ENCODE measurements at regions not wholly inside any gene's neighbourhood (a gene's known extent, or its start where the extent isn't known, plus 50 kb on each side); places are given as distances from the start of the nearest gene placed in this dataset.

DNA sequence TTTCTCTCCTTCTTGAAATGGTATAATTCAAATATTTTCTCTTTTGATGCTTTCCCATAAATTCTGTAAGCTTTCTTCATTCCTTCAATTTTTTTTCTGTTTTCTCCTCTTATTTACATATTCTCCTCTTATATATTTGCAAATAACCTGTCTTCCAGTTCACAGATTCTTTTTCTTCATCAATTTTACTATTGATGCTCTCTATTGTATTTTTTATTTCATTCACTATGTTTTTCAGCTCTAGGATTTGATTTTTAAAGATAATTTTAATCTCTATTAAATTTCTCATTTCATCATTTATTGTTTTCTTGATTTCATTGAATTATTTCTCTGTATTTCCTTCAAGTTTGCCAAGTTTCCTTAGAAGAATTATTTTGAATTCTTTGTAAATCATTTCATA, 54.0 kb upstream of the PRPS1L1 start:
- DNase-seq (ENCODE audit: low spot score): no peak
- no peak for ATAC-seq
- intact Hi-C loops (cut with DNase I): no loop called here

DNA sequence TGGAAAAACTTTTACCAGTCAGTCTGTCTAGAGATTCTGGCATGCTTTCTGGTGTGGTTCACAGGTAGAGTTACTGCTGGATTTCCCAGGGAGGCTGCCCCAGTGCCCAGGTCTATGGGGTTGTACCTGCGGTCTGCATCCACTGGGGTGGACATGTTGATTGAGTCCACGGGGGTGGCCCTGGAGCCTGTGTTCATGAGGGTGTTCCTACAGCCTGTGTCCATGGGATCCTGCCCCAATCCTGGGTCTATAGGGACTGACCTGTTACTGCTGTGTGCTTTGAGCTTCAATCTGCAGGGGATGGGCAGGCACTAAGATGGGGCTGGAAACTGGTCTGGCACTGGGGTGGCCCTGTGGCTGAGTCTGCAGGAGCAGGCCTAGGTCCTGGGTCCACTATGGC, 54.5 kb upstream of the PRPS1L1 start:
- intact Hi-C loops (cut with DNase I): no loop called here
- ATAC-seq: no peak
- no peak for DNase-seq (ENCODE audit: low spot score)

DNA sequence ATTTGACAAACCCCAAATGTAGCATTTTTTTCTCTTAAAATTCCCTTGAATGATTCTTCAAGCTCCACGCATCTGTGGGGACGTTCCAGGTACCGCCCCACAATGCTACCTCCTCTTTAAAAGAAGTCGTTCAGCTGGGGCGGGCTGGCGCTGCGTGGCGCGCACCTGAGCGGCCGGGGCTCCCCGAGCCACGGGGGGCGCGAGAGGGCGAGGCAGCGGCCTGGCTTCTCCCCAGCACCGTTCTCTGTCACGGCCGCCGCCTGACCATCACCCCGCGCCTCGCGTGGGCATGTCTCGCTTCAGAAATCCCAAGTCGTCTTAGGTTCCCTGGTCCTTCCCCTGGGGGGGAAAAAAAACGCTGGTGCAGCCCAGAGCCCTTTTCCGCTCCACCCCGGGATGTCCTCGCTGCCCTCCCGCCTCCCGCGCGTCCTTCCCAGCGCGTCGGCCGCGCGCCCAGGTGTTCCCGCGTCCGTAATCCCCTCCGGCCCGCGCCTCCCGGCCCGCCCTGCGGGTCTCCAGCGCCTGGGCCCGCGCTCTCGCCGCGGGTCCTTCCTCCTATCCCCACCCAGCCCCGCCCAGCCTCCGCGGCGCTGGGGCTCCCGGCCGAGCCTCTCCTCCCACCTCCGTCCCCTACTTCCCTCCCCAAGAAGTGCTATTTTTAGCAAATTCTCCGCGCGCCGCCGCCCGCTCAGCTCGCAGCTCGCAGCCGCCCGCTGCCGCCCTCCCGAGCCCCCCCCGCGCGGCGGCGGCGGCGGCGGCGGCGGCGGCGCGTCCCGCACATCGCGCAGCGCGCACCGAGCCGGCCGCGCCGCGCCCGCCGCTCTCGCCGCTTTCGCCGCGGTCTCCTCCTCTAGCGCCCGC, 58.7 kb upstream of the PRPS1L1 start:
- intact Hi-C loops (cut with DNase I): no loop called here
- ATAC-seq: peak; percentile 53
- peak; percentile 67 for DNase-seq (ENCODE audit: low spot score)

DNA sequence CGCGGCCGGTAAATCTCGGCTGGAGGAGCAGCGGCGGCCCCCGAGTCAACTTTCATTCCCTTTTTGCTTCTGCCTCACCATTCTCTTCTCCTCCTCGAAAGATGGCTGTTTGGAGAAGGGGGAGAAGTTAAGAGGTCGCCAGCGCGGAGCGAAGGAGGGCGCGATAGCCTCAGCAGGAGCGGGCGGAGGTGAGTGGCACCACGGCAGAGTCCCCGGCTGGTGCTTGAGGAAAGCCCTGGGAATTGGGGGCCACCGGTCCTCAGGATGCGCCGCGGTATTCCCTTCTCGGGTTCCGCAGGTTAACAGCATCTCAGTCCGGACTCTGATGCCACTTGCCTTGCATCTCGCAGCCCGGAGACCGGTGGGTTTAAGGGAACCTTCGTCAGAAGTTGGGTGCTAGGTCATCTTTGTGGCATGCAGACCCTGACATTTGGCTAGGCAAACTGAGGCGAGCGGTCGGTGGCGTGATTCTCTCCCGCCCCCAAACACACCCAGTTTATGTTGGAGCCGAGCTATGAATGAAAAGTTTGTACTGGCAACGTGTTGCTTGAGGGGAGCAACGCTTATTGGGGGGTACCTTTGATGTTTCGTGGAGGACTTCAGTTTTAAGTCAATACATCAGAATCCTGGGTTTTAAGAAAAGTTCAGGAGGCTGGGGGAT, 59.5 kb upstream of the PRPS1L1 start:
- DNase-seq (ENCODE audit: low spot score): no peak
- intact Hi-C loops (cut with DNase I): no loop called here
- peak; percentile 52 for ATAC-seq

DNA sequence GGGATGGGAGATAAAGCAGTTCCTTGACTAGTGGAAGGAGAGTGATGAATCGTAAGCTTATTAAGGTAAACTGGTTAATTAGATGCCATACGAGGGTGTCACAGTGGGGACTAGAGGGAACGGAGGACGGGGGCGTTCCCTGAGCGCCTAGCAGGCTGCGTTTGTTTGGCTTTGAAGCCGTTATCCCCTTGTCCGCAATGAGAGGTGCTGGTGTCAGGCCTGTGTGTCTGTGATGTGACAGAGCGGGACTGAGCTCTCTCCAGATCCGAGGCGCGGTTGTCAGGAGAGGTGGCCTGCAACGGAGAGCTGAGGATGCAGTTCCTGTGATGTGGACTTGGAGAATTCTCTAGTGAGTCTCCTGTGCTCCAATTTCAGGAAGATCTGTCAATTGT, 60.0 kb upstream of the PRPS1L1 start:
- ATAC-seq (peak; percentile 28), DNase-seq (ENCODE audit: low spot score) (no peak)
- intact Hi-C loops (cut with DNase I): no loop called here

DNA sequence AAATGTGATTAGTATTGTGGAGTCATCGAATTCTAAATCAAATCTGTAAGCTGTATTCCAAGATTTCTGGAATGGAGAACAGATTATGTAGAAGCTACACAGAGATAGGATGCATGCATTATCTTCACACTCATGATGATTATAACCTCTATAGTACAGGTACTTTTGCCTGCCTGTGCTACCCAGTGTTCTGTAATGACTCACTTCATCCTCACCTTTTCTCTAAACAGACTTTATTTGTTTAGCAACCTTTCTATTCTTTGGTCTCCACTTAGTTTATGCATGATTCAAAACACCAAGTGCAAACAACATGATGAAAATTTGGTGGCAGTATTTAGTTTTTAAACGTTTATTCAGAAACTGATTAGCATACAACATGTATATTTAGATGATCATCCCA, 68.4 kb upstream of the PRPS1L1 start:
- intact Hi-C loops (cut with DNase I): no loop called here
- DNase-seq (ENCODE audit: low spot score): no peak
- ATAC-seq: no peak

DNA sequence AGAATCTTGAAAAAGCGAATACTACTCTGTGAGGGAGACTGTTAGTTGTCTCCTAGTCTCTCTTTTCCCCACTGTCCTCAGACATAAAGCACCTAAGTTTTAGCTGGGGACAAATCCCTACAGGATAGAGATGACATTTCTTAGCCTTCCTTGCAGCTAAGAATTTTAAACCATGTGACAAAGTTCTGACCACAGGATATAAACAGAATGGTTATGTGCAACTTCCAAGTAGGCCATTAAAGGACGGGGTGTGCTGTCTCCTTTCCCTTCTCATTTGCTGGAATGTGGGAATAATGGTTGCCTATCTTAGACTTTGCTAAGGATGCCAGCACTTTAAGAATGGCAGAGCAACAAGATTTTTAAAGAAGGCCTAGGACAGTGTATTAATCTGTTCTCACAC, 74.9 kb upstream of the PRPS1L1 start:
- DNase-seq (ENCODE audit: low spot score) (no peak), ATAC-seq (no peak)
- intact Hi-C loops (cut with DNase I): no loop called here

DNA sequence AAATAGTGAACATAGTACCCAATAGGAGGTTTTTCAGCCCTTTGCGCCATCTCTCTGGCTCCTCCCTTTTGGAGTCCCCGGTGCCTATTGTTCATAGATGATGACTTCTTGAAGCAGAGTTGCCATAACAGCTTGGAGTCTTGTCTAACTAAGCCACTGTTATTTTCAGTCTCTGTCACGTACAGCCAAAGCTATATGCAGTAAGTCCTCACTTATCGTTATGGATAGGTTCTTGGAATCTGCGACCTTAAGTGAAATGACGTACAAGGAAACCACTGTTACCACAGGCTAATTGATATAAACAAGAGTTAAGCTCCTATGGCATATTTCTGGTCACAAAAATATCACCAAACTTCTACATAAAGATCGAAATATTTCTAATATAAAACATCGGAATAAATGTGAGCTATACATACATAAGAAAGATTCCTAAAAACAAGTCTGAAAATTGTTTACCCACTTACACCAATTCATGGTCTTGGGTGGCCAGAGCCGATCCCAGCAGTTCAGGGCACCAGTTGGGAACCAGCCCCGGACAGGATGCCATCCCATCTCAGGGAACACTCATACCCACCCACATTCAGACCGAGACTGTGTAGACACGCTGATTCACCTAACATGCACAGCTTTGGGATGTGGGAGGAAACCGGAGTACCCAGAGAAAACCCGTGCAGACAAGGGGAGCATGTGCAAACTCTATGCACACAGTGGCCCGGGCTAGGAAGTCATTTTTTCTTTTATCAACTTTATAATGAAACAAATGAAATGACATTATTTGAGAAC, 76.0 kb upstream of the PRPS1L1 start:
- intact Hi-C loops (cut with DNase I): no loop called here
- DNase-seq (ENCODE audit: low spot score): no peak
- ATAC-seq: no peak

DNA sequence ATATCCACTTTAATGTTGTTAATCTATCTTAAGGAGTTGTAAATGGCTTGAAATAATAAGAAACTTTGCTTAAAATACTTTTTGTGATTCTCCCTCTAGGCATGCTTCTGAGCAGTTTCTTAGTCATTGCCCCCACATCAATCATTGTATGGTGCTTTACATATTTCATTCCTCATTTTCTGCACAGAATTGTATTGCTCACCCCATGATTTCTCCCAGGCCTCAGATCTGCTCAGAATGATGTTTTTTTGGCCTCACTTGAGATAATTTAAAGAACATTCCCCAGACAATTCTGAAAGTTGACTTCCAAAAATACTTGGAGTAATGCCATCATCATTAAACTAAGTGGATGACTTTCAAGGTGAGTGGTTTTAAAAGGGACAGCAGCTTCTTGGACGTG, 82.1 kb upstream of the PRPS1L1 start:
- ATAC-seq (no peak), DNase-seq (ENCODE audit: low spot score) (no peak)
- intact Hi-C loops (cut with DNase I): no loop called here

DNA sequence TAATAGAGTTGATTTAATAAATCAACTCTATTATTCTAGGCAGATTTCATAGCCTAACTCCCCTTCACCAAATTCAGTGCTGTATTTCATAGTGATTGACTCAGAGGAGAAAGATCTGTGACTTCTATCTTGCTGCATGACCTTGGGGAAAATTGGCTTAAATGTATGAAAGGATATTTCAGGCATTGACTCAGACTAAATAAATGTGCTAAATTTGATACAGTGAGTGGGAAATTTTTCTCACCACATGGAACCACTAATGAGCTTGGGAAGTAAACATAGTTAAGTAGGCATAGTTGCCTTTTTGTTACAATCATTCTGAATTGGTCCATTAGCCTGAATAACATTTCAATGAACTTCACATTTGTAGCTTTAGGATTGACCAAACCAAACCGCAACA, 89.0 kb upstream of the PRPS1L1 start:
- no peak for DNase-seq (ENCODE audit: low spot score)
- no peak for ATAC-seq
- intact Hi-C loops (cut with DNase I): no loop called here

DNA sequence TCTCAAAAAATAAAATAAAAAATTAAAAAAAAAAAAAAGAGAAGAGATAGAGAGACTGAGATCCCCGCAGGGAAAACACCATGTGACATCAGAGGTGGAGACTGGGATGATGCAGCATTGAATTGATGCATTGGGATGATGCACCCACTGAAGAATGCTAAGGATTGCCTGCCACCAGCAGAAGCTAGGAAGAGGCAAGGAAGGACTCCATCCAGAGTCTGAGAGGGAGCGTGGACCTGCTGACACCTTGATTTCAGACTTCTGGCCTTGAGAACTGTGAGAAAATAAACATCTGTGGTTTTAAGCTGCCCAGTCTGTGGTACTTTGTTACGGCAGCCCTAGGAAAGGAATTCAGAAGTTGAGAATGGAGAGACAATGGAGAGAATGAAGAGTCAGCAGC, 89.8 kb upstream of the PRPS1L1 start:
- intact Hi-C loops (cut with DNase I): no loop called here
- ATAC-seq (no peak), DNase-seq (ENCODE audit: low spot score) (no peak)

DNA sequence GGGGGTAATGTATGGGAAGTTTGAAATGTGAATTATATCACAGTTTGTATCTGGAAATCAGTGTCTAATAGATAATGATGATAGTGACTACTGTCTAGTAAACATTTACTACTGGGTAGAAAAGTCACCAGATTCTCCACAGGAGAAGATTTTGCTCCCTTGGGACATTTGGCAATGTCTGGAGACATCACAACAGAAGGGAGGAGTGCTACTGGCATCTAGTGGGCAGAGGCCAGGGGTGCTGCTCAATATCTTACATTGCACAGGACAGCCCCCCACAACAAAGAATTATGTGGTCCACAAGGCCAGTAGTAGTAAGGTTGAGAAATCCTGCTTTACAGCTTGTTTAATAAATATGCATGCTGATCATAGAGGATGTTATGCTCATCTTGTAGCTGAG, 92.3 kb upstream of the PRPS1L1 start:
- intact Hi-C loops (cut with DNase I): no loop called here
- ATAC-seq: no peak
- DNase-seq (ENCODE audit: low spot score): no peak

DNA sequence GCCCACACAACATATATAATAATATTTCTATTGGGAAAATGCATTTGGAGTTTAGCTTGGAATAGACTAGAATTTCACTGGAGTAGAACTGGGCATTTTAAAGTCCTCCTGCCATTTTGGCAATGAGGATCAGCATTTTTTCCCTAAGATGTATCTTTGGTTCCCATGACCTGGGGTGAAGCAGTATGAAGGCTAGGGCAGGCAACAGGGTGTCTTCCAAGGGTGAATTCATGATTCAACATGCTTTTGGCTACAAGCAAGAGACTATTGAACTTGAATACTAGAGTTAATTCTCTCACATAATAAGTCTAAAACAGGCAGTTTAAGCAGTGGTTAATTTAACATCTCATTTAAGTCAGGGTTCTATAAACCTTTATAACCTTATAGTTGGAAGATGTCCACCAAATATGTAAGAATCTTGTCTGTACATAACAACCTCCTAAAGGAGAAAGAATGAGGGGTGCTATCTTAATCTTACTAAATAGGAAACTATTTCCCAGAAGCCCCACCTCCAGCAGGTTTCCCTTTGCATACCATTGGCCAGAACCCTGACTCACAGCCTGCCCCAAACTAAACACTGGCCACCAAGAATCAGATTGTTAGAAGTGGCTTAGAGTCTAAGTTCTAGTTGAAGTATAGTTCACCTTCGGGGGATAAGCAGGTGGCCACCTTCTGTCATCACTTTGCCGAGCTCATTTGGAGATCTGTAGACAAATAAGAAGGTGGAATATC, 96.0 kb upstream of the PRPS1L1 start:
- no peak for DNase-seq (ENCODE audit: low spot score)
- intact Hi-C loops (cut with DNase I): no loop called here
- ATAC-seq: no peak

DNA sequence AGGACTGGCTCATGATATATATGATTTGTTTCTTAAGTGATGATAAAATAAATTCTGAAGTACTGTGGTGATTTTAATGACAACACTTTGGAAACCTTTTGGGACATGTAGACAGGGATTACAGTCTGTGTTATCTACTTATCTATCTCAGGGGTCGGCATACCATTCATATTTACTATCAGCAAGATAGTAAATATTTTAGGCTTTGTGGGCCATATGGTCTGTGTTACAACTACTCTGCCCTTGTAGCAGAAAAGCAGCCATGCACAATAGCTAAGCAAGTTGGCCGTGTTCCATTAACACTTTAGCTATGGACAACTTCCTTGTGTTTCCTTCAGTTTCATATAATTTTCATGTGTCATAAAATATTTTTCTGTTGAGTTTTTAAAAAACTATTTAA, 97.8 kb upstream of the PRPS1L1 start:
- intact Hi-C loops (cut with DNase I): no loop called here
- no peak for ATAC-seq
- DNase-seq (ENCODE audit: low spot score): no peak

DNA sequence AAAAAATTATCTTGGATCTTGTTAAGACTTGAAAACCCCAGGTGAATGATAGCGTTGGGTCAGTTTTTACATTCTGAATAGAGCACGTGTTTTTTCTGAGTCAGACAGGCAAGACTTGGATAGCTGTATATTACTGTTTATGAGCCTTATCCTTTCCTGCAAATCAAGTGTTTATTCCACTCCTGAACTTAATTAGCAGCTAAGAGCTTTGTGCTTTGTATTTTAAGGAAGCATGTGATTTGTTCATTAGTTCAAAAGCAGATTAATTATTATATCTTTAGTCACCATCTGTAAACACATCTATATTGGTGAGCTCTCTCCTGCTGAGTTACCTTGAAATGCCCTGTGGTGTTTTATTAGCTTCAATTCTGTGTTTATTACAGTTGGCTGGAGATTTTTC, 98.6 kb upstream of the PRPS1L1 start:
- intact Hi-C loops (cut with DNase I): no loop called here
- ATAC-seq (no peak), DNase-seq (ENCODE audit: low spot score) (no peak)

DNA sequence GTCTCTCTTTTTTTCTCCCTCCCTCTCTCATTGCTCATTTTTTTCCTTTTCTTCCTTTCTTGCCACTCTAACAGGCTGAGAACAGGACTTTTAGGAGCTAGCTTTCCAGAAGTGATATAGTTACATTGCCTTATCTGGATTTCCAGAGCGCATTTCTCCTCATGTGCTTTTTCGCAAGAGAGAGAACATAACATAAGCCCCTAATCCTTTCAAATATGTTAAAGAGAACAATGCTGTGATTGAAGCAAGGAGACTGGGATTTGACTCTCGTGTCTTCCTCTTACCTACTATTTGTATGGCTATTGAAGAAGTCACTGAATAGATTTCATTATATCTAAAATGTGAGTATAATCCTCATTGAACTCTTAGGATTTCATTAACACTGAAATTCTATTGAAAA, 101.2 kb upstream of the PRPS1L1 start:
- no peak for DNase-seq (ENCODE audit: low spot score)
- intact Hi-C loops (cut with DNase I): no loop called here
- no peak for ATAC-seq

DNA sequence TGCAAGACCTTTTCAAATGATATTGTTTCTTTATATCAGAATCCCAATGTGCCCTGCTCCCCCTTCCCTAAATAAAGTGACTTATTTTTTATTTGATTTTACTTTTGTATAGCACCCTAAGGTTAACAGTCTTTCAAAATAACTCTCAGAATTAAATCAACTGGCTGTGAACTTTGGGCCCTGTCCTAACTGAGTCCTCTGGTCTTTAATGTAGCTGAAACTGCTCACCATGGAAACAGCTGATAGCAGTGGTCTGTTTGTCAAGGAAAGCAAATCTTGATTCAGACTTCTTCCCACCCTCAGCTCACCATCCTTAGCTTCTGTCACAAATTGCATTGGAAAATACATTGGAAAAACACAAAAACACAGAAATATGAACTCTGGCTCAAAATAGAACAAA, 105.2 kb upstream of the PRPS1L1 start:
- DNase-seq (ENCODE audit: low spot score): no peak
- no peak for ATAC-seq
- intact Hi-C loops (cut with DNase I): no loop called here

DNA sequence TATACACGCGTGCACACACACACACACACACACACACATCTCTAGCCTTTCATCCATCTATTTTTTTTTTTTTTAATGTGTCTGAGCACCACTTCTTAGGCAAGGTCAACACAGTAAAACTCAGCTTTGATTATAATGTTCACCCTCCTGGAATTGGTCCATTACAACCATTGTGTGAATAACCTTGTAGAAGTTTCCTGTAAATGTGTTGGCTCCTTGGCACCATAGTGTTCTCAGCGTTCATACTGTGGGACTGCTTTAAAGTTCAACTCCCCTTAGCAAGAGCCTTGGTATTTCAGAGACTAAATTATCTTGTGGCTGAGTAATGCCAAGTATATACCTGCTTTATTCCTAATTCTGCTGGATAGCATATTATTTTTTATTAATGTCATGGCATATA, 106.3 kb upstream of the PRPS1L1 start:
- ATAC-seq: no peak
- DNase-seq (ENCODE audit: low spot score): no peak
- intact Hi-C loops (cut with DNase I): no loop called here

DNA sequence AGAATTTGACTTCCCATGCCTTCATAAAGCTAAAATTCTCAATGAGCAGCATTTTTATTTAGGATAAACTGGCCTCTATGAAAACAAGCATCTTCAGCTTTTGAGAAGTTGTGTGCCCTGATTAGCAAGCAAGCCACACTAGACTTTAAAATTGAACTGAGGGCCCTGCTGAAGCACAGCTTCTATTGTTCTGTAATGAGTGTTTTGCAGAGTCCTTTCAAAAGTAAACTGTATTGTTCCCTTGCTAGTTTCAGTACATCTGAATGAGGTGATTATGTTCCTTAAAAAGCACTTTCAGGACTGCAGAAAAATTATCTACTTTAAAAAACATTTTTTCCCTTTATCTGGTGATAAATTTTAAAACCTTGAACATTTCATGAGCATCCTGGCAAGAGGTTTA, 113.3 kb upstream of the PRPS1L1 start:
- intact Hi-C loops (cut with DNase I): no loop called here
- ATAC-seq (no peak), DNase-seq (ENCODE audit: low spot score) (no peak)

DNA sequence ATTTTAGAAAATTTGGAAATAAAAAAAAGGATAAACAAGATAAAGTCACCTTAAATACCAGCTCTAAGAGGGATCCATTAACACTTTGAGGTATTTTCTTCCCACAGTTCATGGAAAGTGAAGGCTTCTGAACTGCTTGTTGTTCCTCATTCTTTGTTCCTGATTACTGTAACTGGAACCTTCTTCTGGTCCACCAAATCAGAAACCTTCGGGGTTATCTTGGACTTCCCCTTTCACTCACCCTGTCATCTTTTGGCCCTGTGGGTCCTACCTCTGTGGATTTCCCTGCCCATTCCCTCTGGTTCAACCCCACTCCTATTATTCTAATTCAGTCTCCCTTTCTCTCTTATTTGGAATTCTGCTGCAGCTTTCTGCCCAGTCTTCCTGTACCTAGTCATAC, 116.5 kb upstream of the PRPS1L1 start:
- DNase-seq (ENCODE audit: low spot score): no peak
- ATAC-seq: peak; percentile 39
- intact Hi-C loops (cut with DNase I): no loop called here

All from sciatic nerve (tissue), 2 donors.